Loucy (cell line): ENCODE measurements at regions not wholly inside any gene's neighbourhood (a gene's known extent, or its start where the extent isn't known, plus 50 kb on each side); places are given as distances from the start of the nearest gene placed in this dataset.

ENCODE experiments used
- H2AFZ ChIP-seq: fragments of 200-600 bp; sonication (generic); 2 replicates; pipeline ENCODE4 v1.6.0; 2016; ENCODE audit warnings: antibody characterized with exemption, mild to moderate bottlenecking, low read length, moderate library complexity
- H3F3A ChIP-seq: fragments of 200-600 bp; 2 replicates; pipeline ENCODE4 v1.6.0; 2016; ENCODE audit warnings: antibody characterized with exemption, low read depth, mild to moderate bottlenecking
- H3K27me3 ChIP-seq: fragments of 200-600 bp; sonication (generic); 2 replicates; pipeline ENCODE4 v1.6.1; 2014; ENCODE audit warnings: low read length, mild to moderate bottlenecking; ENCODE audit not compliant: insufficient read depth, poor library complexity, severe bottlenecking
- H3K36me3 ChIP-seq: fragments of 200-600 bp; sonication (generic); 2 replicates; pipeline ENCODE4 v1.6.1; 2016; ENCODE audit warnings: low read length; ENCODE audit not compliant: insufficient read depth
- H3K4me1 ChIP-seq: fragments of 200-600 bp; sonication (generic); 2 replicates; pipeline ENCODE4 v1.5.1; 2014; ENCODE audit warnings: low read length, mild to moderate bottlenecking; ENCODE audit not compliant: insufficient read depth, poor library complexity, severe bottlenecking
- H3K4me2 ChIP-seq: fragments of 200-600 bp; sonication (generic); 2 replicates; pipeline ENCODE4 v1.6.0; 2014; ENCODE audit warnings: antibody characterized with exemption, low read length, low read depth, mild to moderate bottlenecking; ENCODE audit not compliant: poor library complexity, severe bottlenecking
- H3K4me3 ChIP-seq: fragments of 200-600 bp; sonication (generic); 2 replicates; pipeline ENCODE4 v1.5.1; 2014; ENCODE audit warnings: low read length, mild to moderate bottlenecking, mixed read lengths; ENCODE audit not compliant: poor library complexity, severe bottlenecking
- H3K79me2 ChIP-seq: fragments of 200-600 bp; sonication (generic); 2 replicates; pipeline ENCODE4 v1.6.1; 2014; ENCODE audit warnings: low read length; ENCODE audit not compliant: insufficient read depth
- H3K9ac ChIP-seq: fragments of 200-600 bp; sonication (generic); 2 replicates; pipeline ENCODE4 v1.6.0; 2014; ENCODE audit warnings: mild to moderate bottlenecking, low read depth, low read length, moderate library complexity; ENCODE audit not compliant: poor library complexity, severe bottlenecking
- H3K9me2 ChIP-seq: fragments of 200-600 bp; sonication (generic); replicated peaks from 2 replicates; pipeline ENCODE4 v1.6.1; 2016; ENCODE audit warnings: low read depth, low read length, mixed read lengths
- H3K9me3 ChIP-seq: fragments of 200-600 bp; sonication (generic); 2 replicates; pipeline ENCODE4 v1.6.1; 2014; ENCODE audit warnings: mild to moderate bottlenecking, antibody characterized with exemption, low read length, low read depth; ENCODE audit not compliant: insufficient read depth
- H4K20me1 ChIP-seq: fragments of 200-600 bp; sonication (generic); 2 replicates; pipeline ENCODE4 v1.6.0; 2014; ENCODE audit warnings: antibody characterized with exemption, low read length, mild to moderate bottlenecking; ENCODE audit not compliant: insufficient read depth, poor library complexity, severe bottlenecking
- CTCF ChIP-seq: fragments of 200-600 bp; sonication (generic); conservative IDR thresholded peaks from 2 replicates; pipeline ENCODE4 v1.5.1; 2014; ENCODE audit warnings: mild to moderate bottlenecking, antibody characterized with exemption, low read length
- EZH2phosphoT487 ChIP-seq: fragments of 200-600 bp; IDR thresholded peaks from 2 replicates; pipeline ENCODE4 v1.6.1; 2018; ENCODE audit warnings: antibody characterized with exemption, mild to moderate bottlenecking, moderate library complexity, borderline replicate concordance

- H3K36me3 ChIP-seq, result no peaks in the 10 kb centered on the region
- no peaks in the 10 kb centered on the region for H3K27me3 ChIP-seq
Observed at GRCh38 chr1:82755191-82755590, 954.5 kb downstream of the ADGRL2 start.

GRCh38 chr1:82752046-82752445, 951.3 kb downstream of the ADGRL2 start:
- Histone ChIP-seq H3K9ac (no peak overlapping the region), H3K4me3 (no peak overlapping the region), H3K9me3 (no peaks in the 10 kb centered on the region), H2AFZ (no peak overlapping the region), H3K79me2 (no peaks in the 10 kb centered on the region), H3K4me2 (no peak overlapping the region), H3K27me3 (no peaks in the 10 kb centered on the region), H3K36me3 (no peaks in the 10 kb centered on the region), H3K9me2 (no peaks in the 10 kb centered on the region), H3K4me1 (no peaks in the 10 kb centered on the region), H4K20me1 (no peaks in the 10 kb centered on the region), H3F3A (no peaks in the 10 kb centered on the region)
- TF ChIP-seq EZH2phosphoT487, result no peak
- TF ChIP-seq CTCF, result no peak

More at GRCh38 chr1:82755191-82755590, 954.5 kb downstream of the ADGRL2 start:
- no peak overlapping the region for H3K9ac ChIP-seq
- H3K9me3 ChIP-seq, result no peaks in the 10 kb centered on the region
- TF ChIP-seq CTCF, result no peak
- TF ChIP-seq EZH2phosphoT487, result no peak
- no peak overlapping the region for H2AFZ ChIP-seq
- no peaks in the 10 kb centered on the region for H3K9me2 ChIP-seq
- no peaks in the 10 kb centered on the region for H3F3A ChIP-seq
- no peak overlapping the region for H3K4me3 ChIP-seq
- H4K20me1 ChIP-seq, result no peaks in the 10 kb centered on the region
- no peaks in the 10 kb centered on the region for H3K4me1 ChIP-seq
- no peak overlapping the region for H3K4me2 ChIP-seq
- no peaks in the 10 kb centered on the region for H3K79me2 ChIP-seq

GRCh38 chr1:82733645-82734044, 932.9 kb downstream of the ADGRL2 start:
- H3K27me3 ChIP-seq, result no peaks in the 10 kb centered on the region
- no peaks in the 10 kb centered on the region for H3K79me2 ChIP-seq
- no peaks in the 10 kb centered on the region for H3K36me3 ChIP-seq
- H3F3A ChIP-seq, result no peaks in the 10 kb centered on the region
- no peaks in the 10 kb centered on the region for H4K20me1 ChIP-seq
- H3K9me2 ChIP-seq, result no peaks in the 10 kb centered on the region
- no peak overlapping the region for H3K9ac ChIP-seq
- H2AFZ ChIP-seq, result no peak overlapping the region
- no peak overlapping the region for H3K4me3 ChIP-seq
- H3K9me3 ChIP-seq, result no peaks in the 10 kb centered on the region
- H3K4me1 ChIP-seq, result no peaks in the 10 kb centered on the region
- H3K4me2 ChIP-seq, result no peak overlapping the region
- TF ChIP-seq CTCF, result no peak
- no peak for TF ChIP-seq EZH2phosphoT487
